DND-41 (cell line): ENCODE measurements at regions not wholly inside any gene's neighbourhood (a gene's known extent, or its start where the extent isn't known, plus 50 kb on each side); places are given as distances from the start of the nearest gene placed in this dataset.

Experiments
- ATAC-seq: fragments of 200-7000 bp; cut with Tn5 transposase; 3 replicates; pipeline ENCODE4 v1.9.1; 2021; ENCODE audit warnings: low read depth; ENCODE audit not compliant: insufficient read depth
- DNase-seq: peaks from one replicate; pipeline ENCODE4 v3.0.0-alpha.2; 2020
- H2AFZ ChIP-seq: 2 replicates; pipeline ENCODE4 v1.6.0; 2012; ENCODE audit warnings: low read depth, low read length
- H3K27ac ChIP-seq: 2 replicates; pipeline ENCODE4 v1.5.1; 2012; ENCODE audit warnings: low read length, inconsistent platforms
- H3K27me3 ChIP-seq: fragments of 200-600 bp; sonication (generic); 2 replicates; pipeline ENCODE4 v1.6.0; 2012; ENCODE audit warnings: low read length, mild to moderate bottlenecking, inconsistent platforms; ENCODE audit not compliant: insufficient read depth, poor library complexity
- H3K36me3 ChIP-seq: 2 replicates; pipeline ENCODE4 v1.5.1; 2012; ENCODE audit warnings: low read length, inconsistent platforms; ENCODE audit not compliant: insufficient read depth
- H3K4me1 ChIP-seq: 2 replicates; pipeline ENCODE4 v1.5.1; 2012; ENCODE audit warnings: mild to moderate bottlenecking, low read length; ENCODE audit not compliant: insufficient read depth
- H3K4me2 ChIP-seq: 2 replicates; pipeline ENCODE4 v1.6.0; 2012; ENCODE audit warnings: mild to moderate bottlenecking, moderate library complexity, low read length, inconsistent platforms; ENCODE audit not compliant: insufficient read depth
- H3K4me3 ChIP-seq, 2 experiments: fragments of 200-600 bp in 1 of 2; shearing (Covaris generic) in 1 of 2; 2 replicates each; pipeline ENCODE4 v1.5.1; 2012 to 2016; ENCODE audit warnings: inconsistent platforms in 2 of 2, low read length in 2 of 2, mild to moderate bottlenecking in 2 of 2, low read depth in 1 of 2, moderate library complexity in 1 of 2
- H3K79me2 ChIP-seq: 2 replicates; pipeline ENCODE4 v1.6.0; 2012; ENCODE audit warnings: low read length, inconsistent platforms; ENCODE audit not compliant: insufficient read depth
- H3K9ac ChIP-seq: 2 replicates; pipeline ENCODE4 v1.6.0; 2012; ENCODE audit warnings: low read depth, mild to moderate bottlenecking, inconsistent platforms, low read length, moderate library complexity
- H3K9me3 ChIP-seq: 2 replicates; pipeline ENCODE4 v1.5.1; 2012; ENCODE audit warnings: low read length, moderate library complexity, mild to moderate bottlenecking, inconsistent platforms; ENCODE audit not compliant: insufficient read depth, severe bottlenecking
- H4K20me1 ChIP-seq: 2 replicates; pipeline ENCODE4 v1.6.0; 2012; ENCODE audit warnings: low read length; ENCODE audit not compliant: insufficient read depth
- CTCF ChIP-seq: IDR thresholded peaks from 2 replicates; pipeline ENCODE4 v1.5.1; 2012; ENCODE audit warnings: borderline replicate concordance, low read length, moderate library complexity, mild to moderate bottlenecking; ENCODE audit not compliant: poor library complexity, severe bottlenecking; ENCODE audit errors: extremely low read depth
- EZH2 ChIP-seq: IDR thresholded peaks from 3 replicates; pipeline ENCODE4 v1.6.1; 2012; ENCODE audit warnings: borderline replicate concordance, low read depth, mild to moderate bottlenecking, moderate library complexity, low read length, inconsistent platforms; ENCODE audit not compliant: severe bottlenecking

GRCh38 chr9:121558473-121558872, 58.8 kb upstream of the GGTA1 start:
- ATAC-seq = no peak
- Histone ChIP-seq H3K4me2 (no peak overlapping the region), H3K27ac (no peak overlapping the region), H3K36me3 (no peaks in the 10 kb centered on the region), H4K20me1 (0 out of 2 replicates have a peak, but pooled peaks cover 4% of the 10 kb centered on the region), H2AFZ (no peak overlapping the region), H3K4me1 (peaks cover 16% of the 10 kb centered on the region), H3K79me2 (no peaks in the 10 kb centered on the region), H3K9ac (no peak overlapping the region), H3K4me3 (no peak overlapping the region), H3K27me3 (no peaks in the 10 kb centered on the region), H3K9me3 (no peaks in the 10 kb centered on the region)
- no peak for DNase-seq
- TF ChIP-seq CTCF = no peak

- Histone ChIP-seq H4K20me1 (0 out of 2 replicates have a peak, but pooled peaks cover 4% of the 10 kb centered on the region), H2AFZ (no peak overlapping the region), H3K9me3 (no peaks in the 10 kb centered on the region), H3K79me2 (no peaks in the 10 kb centered on the region), H3K27me3 (no peaks in the 10 kb centered on the region), H3K4me1 (peaks cover 16% of the 10 kb centered on the region), H3K4me2 (no peak overlapping the region), H3K4me3 (no peak overlapping the region), H3K27ac (no peak overlapping the region), H3K9ac (no peak overlapping the region), H3K36me3 (no peaks in the 10 kb centered on the region)
- no peak for ATAC-seq
- TF ChIP-seq CTCF (no peak), EZH2 (no peak)
- DNase-seq = no peak
These were observed 59.5 kb upstream of the GGTA1 start for GRCh38 chr9:121559183-121559582.

- Histone ChIP-seq H3K4me1 (peaks cover 16% of the 10 kb centered on the region), H3K79me2 (no peaks in the 10 kb centered on the region), H3K9me3 (no peaks in the 10 kb centered on the region), H3K27me3 (no peaks in the 10 kb centered on the region), H3K4me2 (no peak overlapping the region), H2AFZ (no peak overlapping the region), H3K4me3 (no peak overlapping the region), H3K27ac (no peak overlapping the region), H3K9ac (no peak overlapping the region), H3K36me3 (no peaks in the 10 kb centered on the region), H4K20me1 (peaks cover 4% of the 10 kb centered on the region; the same call in 1 of the 2 replicates)
- no peak for DNase-seq
- ATAC-seq = no peak
- TF ChIP-seq CTCF = no peak
- TF ChIP-seq EZH2 = no peak
These were observed 61.3 kb upstream of the GGTA1 start for GRCh38 chr9:121560921-121561320.
